Lower leg skin (tissue), 4 donors: ENCODE measurements at regions not wholly inside any gene's neighbourhood (a gene's known extent, or its start where the extent isn't known, plus 50 kb on each side); places are given as distances from the start of the nearest gene placed in this dataset.

Experiments used
- DNase-seq, 2 donors: peaks; one replicate each; pipeline ENCODE4 v3.0.0-alpha.2; 2019; ENCODE audit warnings: low spot score in 2 of 2
- H3K4me3 ChIP-seq: fragments of 200-600 bp; sonication (generic); 2 replicates; pipeline ENCODE4 v1.5.1; 2017; ENCODE audit warnings: mild to moderate bottlenecking, low read depth; ENCODE audit not compliant: poor library complexity, severe bottlenecking
- CTCF ChIP-seq, 3 donors: fragments of 450-650 bp; IDR thresholded peaks; one replicate each; pipeline ENCODE4 v1.5.1; 2016; ENCODE audit warnings: antibody characterized with exemption in 3 of 3, mild to moderate bottlenecking in 3 of 3, moderate library complexity in 2 of 3
- POLR2A ChIP-seq, 2 donors: fragments of 450-650 bp; IDR thresholded peaks; one replicate each; pipeline ENCODE4 v1.6.1; 2016 to 2017; ENCODE audit warnings: antibody characterized with exemption in 2 of 2, mild to moderate bottlenecking in 1 of 2, moderate library complexity in 1 of 2
- WGBS, 2 donors: methylation state at CpG; one replicate each; pipeline ENCODE4 v1.1.5; 2018; 5-methylcytosine and 5-hydroxymethylcytosine counted together
- intact Hi-C: fragments of 100-400 bp; cut with DNase I; formaldehyde crosslinking; loops from one replicate; pipeline ENCODE4 v1.15.0; 2023; ENCODE audit warnings: low total_unique reads

GRCh38 chr1:8267307-8267706, 50.6 kb upstream of the SLC45A1 start:
- DNase-seq: no peak
- 59 to 71% methylated on average over 5 of the region's 5 CpGs for WGBS, 2 donors
- H3K4me3 ChIP-seq: no peak overlapping the region
- intact Hi-C loops: no loop called here
- TF ChIP-seq CTCF (IDR thresholded peaks at IDR 0.05) (no peak), POLR2A (IDR thresholded peaks at IDR 0.05) (no peak)

DNA sequence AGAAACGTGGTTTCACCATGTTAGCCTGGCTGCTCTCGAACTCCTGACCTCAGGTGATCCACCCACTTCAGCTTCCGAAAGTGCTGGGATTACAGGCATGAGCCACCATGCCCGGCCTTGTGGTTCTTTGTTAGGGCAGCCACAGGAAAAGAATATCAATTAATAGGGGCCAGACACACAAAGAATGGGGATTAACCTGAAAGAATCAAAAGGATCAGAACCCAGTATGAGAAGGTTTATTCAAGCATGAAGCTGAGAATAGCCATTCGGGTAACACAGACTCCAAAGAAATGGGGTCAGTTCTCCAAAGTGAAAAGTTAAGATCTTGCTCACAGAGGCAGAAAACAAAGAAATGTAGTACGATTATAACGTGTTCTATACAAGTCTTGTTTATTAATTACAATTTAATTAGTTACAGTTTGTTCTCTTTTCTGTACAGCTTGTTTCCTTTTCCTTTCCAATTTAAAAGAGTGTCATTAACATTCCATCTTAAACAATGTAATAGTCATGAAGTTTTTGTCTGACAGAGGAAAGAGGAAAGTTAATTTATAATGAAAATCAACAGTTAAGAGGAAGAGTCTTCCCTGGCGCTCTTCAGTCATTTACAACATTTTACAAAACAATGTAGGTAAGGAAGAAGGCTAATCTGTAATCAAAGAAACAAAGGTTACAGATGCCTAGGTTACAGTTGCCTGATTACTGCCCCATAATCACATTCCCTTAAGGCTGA, 51.3 kb upstream of the SLC45A1 start:
- DNase-seq: no peak
- 60 to 61% methylated on average over 8 of the region's 8 CpGs for WGBS, 2 donors

GRCh38 chr1:8263791-8264190, 54.1 kb upstream of the SLC45A1 start:
- intact Hi-C loops: no loop called here
- 89 to 93% methylated on average over 4 of the region's 4 CpGs for WGBS, 2 donors
- no peak overlapping the region for H3K4me3 ChIP-seq
- TF ChIP-seq POLR2A (IDR thresholded peaks at IDR 0.05): no peak
- no peak for TF ChIP-seq CTCF (IDR thresholded peaks at IDR 0.05)
- DNase-seq: no peak

More for the DNA sequence above, 51.3 kb upstream of the SLC45A1 start:
- H3K4me3 ChIP-seq: no peak overlapping the region
- intact Hi-C loops: no loop called here
- no peak for TF ChIP-seq CTCF (IDR thresholded peaks at IDR 0.05)
- TF ChIP-seq POLR2A (IDR thresholded peaks at IDR 0.05): no peak

- no peak for DNase-seq
- no peak for TF ChIP-seq POLR2A (IDR thresholded peaks at IDR 0.05)
- no peak for TF ChIP-seq CTCF (IDR thresholded peaks at IDR 0.05)
- no peak overlapping the region for H3K4me3 ChIP-seq
- intact Hi-C loops: no loop called here
- WGBS, 2 donors: 88 to 89% methylated on average over 1 of the region's 1 CpG
Observed at GRCh38 chr1:8261398-8261762, 56.5 kb upstream of the SLC45A1 start.

DNA sequence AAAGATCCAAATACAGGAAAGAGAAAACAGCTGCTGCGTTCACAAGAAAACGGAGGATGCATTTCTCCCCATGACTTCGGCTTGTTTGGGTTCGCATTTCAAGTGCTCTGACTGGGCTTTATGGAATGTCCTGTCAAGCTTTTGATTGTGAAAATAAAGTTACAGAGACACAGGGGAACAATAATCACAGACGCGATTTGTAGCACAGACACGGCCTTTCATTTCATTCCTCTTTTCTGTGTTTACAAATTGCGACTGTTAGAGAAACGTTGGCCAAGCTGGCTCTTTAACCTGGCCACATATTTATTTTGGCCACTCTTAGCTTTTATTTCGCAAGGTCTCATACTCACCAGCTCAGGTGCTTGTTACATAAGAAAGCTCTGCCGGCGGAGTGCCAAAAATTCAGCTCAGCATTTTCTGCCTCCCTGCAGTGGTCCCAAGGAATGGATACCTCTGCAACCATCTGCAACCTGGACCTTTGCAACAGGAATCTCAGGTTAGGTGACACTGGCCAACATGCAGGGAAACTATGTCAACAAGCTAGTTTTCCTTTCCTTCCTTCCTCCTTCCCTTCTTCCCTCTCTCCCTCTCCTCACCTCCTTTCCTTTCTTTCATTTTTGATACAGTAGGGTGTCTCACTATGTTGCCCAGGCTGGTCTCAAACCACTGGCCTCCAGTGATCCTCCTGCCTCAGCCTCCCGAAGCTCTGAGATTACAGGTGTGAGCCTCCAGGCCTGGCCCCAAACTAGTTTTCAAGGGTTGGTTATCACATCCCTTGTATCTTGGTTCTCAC, 58.2 kb upstream of the SLC45A1 start:
- peak in 1 of 2 donors; percentile 44 for DNase-seq
- TF ChIP-seq CTCF (IDR thresholded peaks at IDR 0.05): no peak
- TF ChIP-seq POLR2A (IDR thresholded peaks at IDR 0.05): no peak
- intact Hi-C loops: no loop called here
- 41 to 48% methylated on average over 13 of the region's 13 CpGs for WGBS, 2 donors
- H3K4me3 ChIP-seq: no peak overlapping the region
